ENCODE measurements at regions not wholly inside any gene's neighbourhood (a gene's known extent, or its start where the extent isn't known, plus 50 kb on each side); places are given as distances from the start of the nearest gene placed in this dataset.

GRCh38 chr5:110346893-110347358 is 379.5 kb downstream of the TMEM232 start:
- Histone ChIP-seq H3K4me3 (replicated peaks; ENCODE audit: insufficient read depth, low read length) (no peak overlapping the region), H3K27ac (replicated peaks) (no peak overlapping the region), H3K27me3 (ENCODE audit: insufficient read depth, poor library complexity, severe bottlenecking) (no peaks in the 10 kb centered on the region)
- DNase-seq (ENCODE audit: low read depth in 1 of 2, low spot score in 1 of 2), result no peak
- TF ChIP-seq SPI1 (IDR thresholded peaks at IDR 0.05; ENCODE audit: borderline replicate concordance, low read depth) (no peak), CTCF (IDR thresholded peaks at IDR 0.05; ENCODE audit: insufficient read depth, low read length) (no peak), REST (IDR thresholded peaks at IDR 0.05; ENCODE audit: insufficient replicate concordance, low read depth) (no peak), POLR2AphosphoS5 (IDR thresholded peaks at IDR 0.05; ENCODE audit: low read depth) (no peak), GABPA (IDR thresholded peaks at IDR 0.05; ENCODE audit: low read depth) (no peak)

- H3K27ac ChIP-seq (replicated peaks), result no peak overlapping the region
- no peak overlapping the region for H3K4me3 ChIP-seq (replicated peaks; ENCODE audit: insufficient read depth, low read length)
- DNase-seq (ENCODE audit: low read depth in 1 of 2, low spot score in 1 of 2), result no peak
- H3K27me3 ChIP-seq (ENCODE audit: insufficient read depth, poor library complexity, severe bottlenecking), result no peaks in the 10 kb centered on the region
- no peak for TF ChIP-seq GABPA (IDR thresholded peaks at IDR 0.05; ENCODE audit: low read depth)
- no peak for TF ChIP-seq POLR2AphosphoS5 (IDR thresholded peaks at IDR 0.05; ENCODE audit: low read depth)
- no peak for TF ChIP-seq REST (IDR thresholded peaks at IDR 0.05; ENCODE audit: insufficient replicate concordance, low read depth)
- no peak for TF ChIP-seq SPI1 (IDR thresholded peaks at IDR 0.05; ENCODE audit: borderline replicate concordance, low read depth)
- no peak for TF ChIP-seq CTCF (IDR thresholded peaks at IDR 0.05; ENCODE audit: insufficient read depth, low read length)
Observed at GRCh38 chr5:110347781-110348180, 378.7 kb downstream of the TMEM232 start.

- no peak overlapping the region for H3K4me3 ChIP-seq (replicated peaks; ENCODE audit: insufficient read depth, low read length)
- no peak for DNase-seq (ENCODE audit: low read depth in 1 of 2, low spot score in 1 of 2)
- no peaks in the 10 kb centered on the region for H3K27me3 ChIP-seq (ENCODE audit: insufficient read depth, poor library complexity, severe bottlenecking)
- no peak overlapping the region for H3K27ac ChIP-seq (replicated peaks)
- TF ChIP-seq REST (IDR thresholded peaks at IDR 0.05; ENCODE audit: insufficient replicate concordance, low read depth) (no peak), SPI1 (IDR thresholded peaks at IDR 0.05; ENCODE audit: borderline replicate concordance, low read depth) (no peak), CTCF (IDR thresholded peaks at IDR 0.05; ENCODE audit: insufficient read depth, low read length) (no peak), GABPA (IDR thresholded peaks at IDR 0.05; ENCODE audit: low read depth) (no peak), POLR2AphosphoS5 (IDR thresholded peaks at IDR 0.05; ENCODE audit: low read depth) (no peak)
Observed at GRCh38 chr5:110351430-110351829, 375.0 kb downstream of the TMEM232 start.
